Epithelial cell of esophagus (primary cell): ENCODE measurements at regions not wholly inside any gene's neighbourhood (a gene's known extent, or its start where the extent isn't known, plus 50 kb on each side); places are given as distances from the start of the nearest gene placed in this dataset.

ENCODE experiments used
- DNase-seq: peaks from one replicate; pipeline ENCODE4 v3.0.0; 2010; ENCODE audit warnings: low read depth
- H3K4me3 ChIP-seq: 2 replicates; pipeline ENCODE4 v1.5.1; 2011; ENCODE audit warnings: mild to moderate bottlenecking, low read length, control low read depth
- CTCF ChIP-seq: IDR thresholded peaks from 2 replicates; pipeline ENCODE4 v1.5.1; 2011; ENCODE audit warnings: low read depth, mild to moderate bottlenecking, low read length, control low read depth, inconsistent platforms; ENCODE audit not compliant: insufficient read depth; ENCODE audit errors: missing control alignments

DNA sequence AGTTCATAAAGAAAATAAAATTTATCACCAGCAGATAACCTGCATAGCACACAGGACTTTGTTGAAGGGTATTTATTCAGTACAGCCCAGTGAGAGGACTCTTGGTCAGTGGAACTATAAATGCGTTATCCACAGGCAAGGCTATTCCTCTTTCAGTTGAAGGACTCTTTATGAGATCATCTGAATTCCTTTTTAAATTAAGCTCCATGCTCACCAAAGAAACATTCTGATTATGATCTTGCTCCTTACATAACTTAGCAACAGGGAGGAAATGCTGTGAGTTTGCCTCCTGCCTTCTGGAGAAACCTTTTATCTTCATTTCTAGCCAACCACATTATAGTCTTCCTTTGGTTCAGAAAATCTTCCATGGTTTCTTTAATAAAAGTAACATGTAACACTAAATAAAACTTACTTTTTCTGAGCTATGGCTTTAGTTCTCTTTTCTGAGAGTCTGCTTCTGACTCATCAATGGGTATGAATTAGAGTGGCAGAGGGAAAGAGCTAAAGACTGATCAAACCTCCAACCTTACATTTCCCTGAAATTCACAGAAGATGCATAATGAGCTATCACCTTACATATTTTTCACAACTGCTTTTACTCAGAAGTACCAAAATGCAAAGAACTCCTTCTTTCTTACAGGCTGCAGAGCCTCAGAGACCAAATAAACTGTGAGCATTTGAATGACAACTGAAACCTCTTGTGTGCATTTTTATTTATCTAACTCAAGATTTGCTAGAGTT lies 267.2 kb downstream of the ADGRG6 start:
- peak; percentile 23 for DNase-seq
- TF ChIP-seq CTCF: no peak
- no peak overlapping the region for H3K4me3 ChIP-seq

DNA sequence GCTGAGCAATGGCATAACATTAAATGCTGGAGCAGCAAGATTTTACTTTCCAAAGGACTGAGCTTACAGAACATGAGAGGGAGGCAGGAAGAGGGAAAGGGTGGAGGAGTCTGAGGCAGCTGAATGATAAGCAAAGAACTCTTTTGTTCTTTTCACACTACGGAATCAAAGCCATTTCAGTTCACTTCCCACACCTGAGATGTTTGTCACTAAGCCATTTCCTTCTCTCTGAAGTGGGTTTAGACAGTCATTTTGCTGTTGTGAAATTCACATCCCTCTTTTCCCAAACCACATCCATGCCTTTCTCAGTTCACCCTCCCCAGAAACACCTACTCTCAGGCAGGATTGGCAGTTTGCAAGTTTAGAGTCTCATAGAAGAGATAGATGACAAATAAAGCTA lies 267.9 kb downstream of the ADGRG6 start:
- TF ChIP-seq CTCF: no peak
- H3K4me3 ChIP-seq: no peak overlapping the region
- peak; percentile 46 for DNase-seq

GRCh38 chr6:142570221-142570671 lies 268.4 kb downstream of the ADGRG6 start:
- H3K4me3 ChIP-seq: no peak overlapping the region
- no peak for TF ChIP-seq CTCF
- DNase-seq: peak; percentile 80

GRCh38 chr6:142592876-142593275 lies 291.1 kb downstream of the ADGRG6 start:
- DNase-seq: peak; percentile 35
- no peak for TF ChIP-seq CTCF
- no peak overlapping the region for H3K4me3 ChIP-seq

- DNase-seq: no peak
- TF ChIP-seq CTCF: no peak
- H3K4me3 ChIP-seq: no peak overlapping the region
These were observed 296.0 kb downstream of the ADGRG6 start for GRCh38 chr6:142597836-142598235.

GRCh38 chr6:142601427-142601826 lies 299.6 kb downstream of the ADGRG6 start:
- no peak for TF ChIP-seq CTCF
- H3K4me3 ChIP-seq: no peak overlapping the region
- DNase-seq: no peak

DNA sequence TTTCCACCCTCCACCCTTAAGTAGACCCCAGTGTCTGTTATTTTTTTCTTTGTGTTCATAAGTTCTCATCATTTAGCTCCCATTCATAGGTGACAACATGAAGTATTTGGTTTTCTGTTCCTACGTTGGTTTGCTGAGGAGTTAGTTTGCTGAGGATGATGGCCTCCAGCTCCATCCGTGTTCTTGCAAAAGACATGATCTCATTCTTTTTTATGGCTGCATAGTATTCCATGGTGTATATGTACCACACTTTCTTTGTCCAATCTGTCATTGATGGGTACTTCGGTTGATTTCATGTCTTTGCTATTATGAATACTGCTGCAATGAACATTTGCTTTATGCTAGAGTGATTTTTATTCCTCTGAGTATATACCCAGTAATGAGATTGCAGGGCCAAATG lies 301.2 kb downstream of the ADGRG6 start:
- no peak for TF ChIP-seq CTCF
- H3K4me3 ChIP-seq: no peak overlapping the region
- no peak for DNase-seq
